Mesendoderm (in vitro differentiated cells): ENCODE measurements at regions not wholly inside any gene's neighbourhood (a gene's known extent, or its start where the extent isn't known, plus 50 kb on each side); places are given as distances from the start of the nearest gene placed in this dataset.

Experiments used
- DNase-seq: peaks from one replicate; pipeline ENCODE4 v3.0.0; 2013
- H2AK5ac ChIP-seq: 2 replicates; pipeline ENCODE4 v1.6.1; 2013; ENCODE audit warnings: low read length, inconsistent platforms
- H2BK120ac ChIP-seq: 2 replicates; pipeline ENCODE4 v1.6.1; 2013; ENCODE audit warnings: low read depth, mild to moderate bottlenecking, low read length, moderate library complexity, mixed read lengths
- H2BK15ac ChIP-seq: replicated peaks from 2 replicates; pipeline ENCODE4 v1.6.1; 2013; ENCODE audit warnings: low read depth, mild to moderate bottlenecking, moderate library complexity
- H2BK5ac ChIP-seq: 2 replicates; pipeline ENCODE4 v1.6.1; 2013; ENCODE audit warnings: low read length, inconsistent platforms
- H3K18ac ChIP-seq: 2 replicates; pipeline ENCODE4 v1.6.1; 2013; ENCODE audit warnings: mild to moderate bottlenecking, low read length, mixed read lengths
- H3K23ac ChIP-seq: one replicate; pipeline ENCODE4 v1.6.1; 2013; ENCODE audit warnings: low read length
- H3K27ac ChIP-seq: 2 replicates; pipeline ENCODE4 v1.5.1; 2013; ENCODE audit warnings: low read depth, mild to moderate bottlenecking, inconsistent platforms, low read length, moderate library complexity
- H3K27me3 ChIP-seq: 2 replicates; pipeline ENCODE4 v1.6.1; 2013; ENCODE audit warnings: low read length, control low read depth, mild to moderate bottlenecking, inconsistent platforms; ENCODE audit not compliant: insufficient read depth, poor library complexity
- H3K36me3 ChIP-seq: 2 replicates; pipeline ENCODE4 v1.6.1; 2013; ENCODE audit warnings: low read length, inconsistent platforms; ENCODE audit not compliant: control insufficient read depth, insufficient read depth
- H3K4ac ChIP-seq: one replicate; pipeline ENCODE4 v1.6.1; 2013; ENCODE audit warnings: low read depth, mild to moderate bottlenecking, low read length, moderate library complexity
- H3K4me1 ChIP-seq: 2 replicates; pipeline ENCODE4 v1.6.1; 2013; ENCODE audit warnings: low read depth, low read length, inconsistent platforms; ENCODE audit not compliant: control insufficient read depth
- H3K4me2 ChIP-seq: 2 replicates; pipeline ENCODE4 v1.6.1; 2013; ENCODE audit warnings: low read length
- H3K4me3 ChIP-seq: 2 replicates; pipeline ENCODE4 v1.5.1; 2013; ENCODE audit warnings: mild to moderate bottlenecking, low read length
- H3K56ac ChIP-seq: one replicate; pipeline ENCODE4 v1.6.1; 2013; ENCODE audit warnings: low read length
- H3K79me1 ChIP-seq: 2 replicates; pipeline ENCODE4 v1.6.1; 2013; ENCODE audit warnings: low read length, inconsistent platforms
- H3K79me2 ChIP-seq: 2 replicates; pipeline ENCODE4 v1.6.1; 2013; ENCODE audit warnings: mild to moderate bottlenecking, low read length; ENCODE audit not compliant: control insufficient read depth, insufficient read depth
- H3K9ac ChIP-seq: 2 replicates; pipeline ENCODE4 v1.6.1; 2013; ENCODE audit warnings: low read length, inconsistent platforms
- H4K5ac ChIP-seq: one replicate; pipeline ENCODE4 v1.6.1; 2013; ENCODE audit warnings: low read length
- H4K8ac ChIP-seq: one replicate; pipeline ENCODE4 v1.6.1; 2013; ENCODE audit warnings: low read depth, mild to moderate bottlenecking, control low read depth, low read length, moderate library complexity
- WGBS: extraction: QIAGEN DNeasy Blood & Tissue Kit; methylation state at CpG from one replicate; pipeline ENCODE4 v1.1.7; 2013; ENCODE audit warnings: low lambda C conversion rate, missing lambda C conversion rate; ENCODE audit not compliant: insufficient coverage; ENCODE audit errors: extremely low coverage; 5-methylcytosine and 5-hydroxymethylcytosine counted together

- no peak overlapping the region for H3K18ac ChIP-seq
- no peak overlapping the region for H4K5ac ChIP-seq
- H3K4me3 ChIP-seq: no peak overlapping the region
- no peak overlapping the region for H2BK120ac ChIP-seq
- H2BK15ac ChIP-seq: no peak overlapping the region
- no CpG with 5 or more reads among the region's 3 CpGs for WGBS
- no peaks in the 10 kb centered on the region for H3K79me1 ChIP-seq
- no peak overlapping the region for H3K9ac ChIP-seq
- H3K27me3 ChIP-seq: no peaks in the 10 kb centered on the region
- H2AK5ac ChIP-seq: no peak overlapping the region
- H3K4me1 ChIP-seq: no peaks in the 10 kb centered on the region
- H3K27ac ChIP-seq: no peak overlapping the region
- H4K8ac ChIP-seq: no peak overlapping the region
- no peaks in the 10 kb centered on the region for H3K79me2 ChIP-seq
- no peak overlapping the region for H3K23ac ChIP-seq
- no peaks in the 10 kb centered on the region for H3K36me3 ChIP-seq
- no peak for DNase-seq
- no peak overlapping the region for H3K4ac ChIP-seq
- no peak overlapping the region for H3K56ac ChIP-seq
- no peak overlapping the region for H3K4me2 ChIP-seq
- no peak overlapping the region for H2BK5ac ChIP-seq
Measured at GRCh38 chr9:79477241-79477840, 94.4 kb upstream of the TLE4 start.

- no peak overlapping the region for H3K9ac ChIP-seq
- no peak overlapping the region for H3K27ac ChIP-seq
- H4K5ac ChIP-seq: no peak overlapping the region
- H3K27me3 ChIP-seq: no peaks in the 10 kb centered on the region
- no peak overlapping the region for H2BK5ac ChIP-seq
- WGBS: no CpG with 5 or more reads among the region's 5 CpGs
- no peaks in the 10 kb centered on the region for H3K4me1 ChIP-seq
- DNase-seq: peak; percentile 82
- no peaks in the 10 kb centered on the region for H3K79me2 ChIP-seq
- H2BK120ac ChIP-seq: no peak overlapping the region
- H2AK5ac ChIP-seq: no peak overlapping the region
- no peak overlapping the region for H3K4ac ChIP-seq
- H3K23ac ChIP-seq: no peak overlapping the region
- H3K4me2 ChIP-seq: no peak overlapping the region
- H3K4me3 ChIP-seq: no peak overlapping the region
- H3K18ac ChIP-seq: no peak overlapping the region
- H3K56ac ChIP-seq: no peak overlapping the region
- H3K79me1 ChIP-seq: no peaks in the 10 kb centered on the region
- H4K8ac ChIP-seq: no peak overlapping the region
- no peak overlapping the region for H2BK15ac ChIP-seq
- H3K36me3 ChIP-seq: no peaks in the 10 kb centered on the region
Measured at GRCh38 chr9:79477955-79478771, 93.6 kb upstream of the TLE4 start.

GRCh38 chr9:79480639-79481038 is 91.1 kb upstream of the TLE4 start:
- Histone ChIP-seq H3K4me1 (no peaks in the 10 kb centered on the region), H3K4me3 (no peak overlapping the region), H3K79me1 (no peaks in the 10 kb centered on the region), H4K8ac (no peak overlapping the region), H4K5ac (no peak overlapping the region), H3K9ac (no peak overlapping the region), H3K4ac (no peak overlapping the region), H2BK120ac (no peak overlapping the region), H2BK15ac (no peak overlapping the region), H2AK5ac (no peak overlapping the region), H3K79me2 (no peaks in the 10 kb centered on the region), H3K56ac (no peak overlapping the region), H3K27ac (no peak overlapping the region), H2BK5ac (no peak overlapping the region), H3K4me2 (no peak overlapping the region), H3K23ac (no peak overlapping the region), H3K27me3 (no peaks in the 10 kb centered on the region), H3K36me3 (no peaks in the 10 kb centered on the region), H3K18ac (no peak overlapping the region)
- no peak for DNase-seq
- WGBS: no CpG with 5 or more reads among the region's 4 CpGs

GRCh38 chr9:79481846-79482477 is 89.8 kb upstream of the TLE4 start:
- Histone ChIP-seq H3K56ac (no peak overlapping the region), H3K36me3 (no peaks in the 10 kb centered on the region), H3K18ac (no peak overlapping the region), H3K4me2 (no peak overlapping the region), H3K9ac (no peak overlapping the region), H2BK5ac (no peak overlapping the region), H3K27me3 (no peaks in the 10 kb centered on the region), H4K8ac (no peak overlapping the region), H3K79me1 (no peaks in the 10 kb centered on the region), H2BK120ac (no peak overlapping the region), H4K5ac (no peak overlapping the region), H3K4ac (no peak overlapping the region), H3K23ac (no peak overlapping the region), H3K79me2 (no peaks in the 10 kb centered on the region), H3K27ac (no peak overlapping the region), H3K4me1 (no peaks in the 10 kb centered on the region), H2AK5ac (no peak overlapping the region), H2BK15ac (no peak overlapping the region), H3K4me3 (no peak overlapping the region)
- whole genome bisulfite sequencing: no CpG with 5 or more reads among the region's 5 CpGs
- no peak for DNase-seq

GRCh38 chr9:79485258-79485657 is 86.5 kb upstream of the TLE4 start:
- no CpG with 5 or more reads among the region's 3 CpGs for WGBS
- Histone ChIP-seq H2BK120ac (no peak overlapping the region), H2BK5ac (no peak overlapping the region), H3K18ac (no peak overlapping the region), H3K79me1 (no peaks in the 10 kb centered on the region), H3K4me3 (no peak overlapping the region), H3K4me1 (no peaks in the 10 kb centered on the region), H3K56ac (no peak overlapping the region), H3K79me2 (no peaks in the 10 kb centered on the region), H3K23ac (no peak overlapping the region), H3K4ac (no peak overlapping the region), H2AK5ac (no peak overlapping the region), H3K27ac (no peak overlapping the region), H4K8ac (no peak overlapping the region), H3K9ac (no peak overlapping the region), H2BK15ac (no peak overlapping the region), H4K5ac (no peak overlapping the region), H3K4me2 (no peak overlapping the region), H3K27me3 (no peaks in the 10 kb centered on the region), H3K36me3 (no peaks in the 10 kb centered on the region)
- DNase-seq: no peak
